ENCODE measurements at regions not wholly inside any gene's neighbourhood (a gene's known extent, or its start where the extent isn't known, plus 50 kb on each side); places are given as distances from the start of the nearest gene placed in this dataset.

DNA sequence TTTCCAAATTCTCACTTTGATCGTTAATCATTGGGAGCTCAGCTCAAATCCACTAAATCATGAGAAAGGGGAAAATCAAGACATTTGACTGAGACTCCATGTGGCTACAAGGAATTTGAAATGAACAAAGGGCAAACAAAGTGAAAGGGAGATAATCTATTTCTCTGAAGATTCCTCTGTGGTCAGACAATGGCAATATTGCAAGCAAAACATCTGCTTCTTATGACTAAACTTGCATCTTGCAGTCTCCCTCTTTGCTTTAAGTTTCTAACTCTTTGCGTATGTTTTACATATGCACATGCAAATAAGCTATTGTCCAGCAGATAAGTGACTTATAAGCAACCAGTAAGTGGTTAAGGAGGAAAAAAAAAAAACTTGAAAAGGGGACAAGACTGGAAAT, 299.1 kb upstream of the NXPH2 start:
- TF ChIP-seq CTCF (IDR thresholded peaks at IDR 0.05; ENCODE audit: insufficient read depth, low read length, poor library complexity, severe bottlenecking) (no peak), EZH2phosphoT487 (conservative IDR thresholded peaks at IDR 0.05; ENCODE audit: low read length) (no peak)
